ENCODE measurements at regions not wholly inside any gene's neighbourhood (a gene's known extent, or its start where the extent isn't known, plus 50 kb on each side); places are given as distances from the start of the nearest gene placed in this dataset.

- no peak for TF ChIP-seq CTCF (IDR thresholded peaks at IDR 0.05)
- no peak for TF ChIP-seq EZH2 (IDR thresholded peaks at IDR 0.05; ENCODE audit: borderline replicate concordance, insufficient read depth, low read depth, low read length, poor library complexity, severe bottlenecking)
These were observed 86.6 kb downstream of the NOC3L start for GRCh38 chr10:94276140-94276539.
